NCI-H128 (cell line): ENCODE measurements at regions not wholly inside any gene's neighbourhood (a gene's known extent, or its start where the extent isn't known, plus 50 kb on each side); places are given as distances from the start of the nearest gene placed in this dataset.

Experiments used
- DNase-seq: peaks from one replicate; lab custom pipeline; 2025; ENCODE audit not compliant: unreplicated experiment; lab: John Stamatoyannopoulos, UW

- DNase-seq: no peak
Measured at GRCh38 chr3:124174910-124175874, 183.3 kb upstream of the ROPN1 start.

- no peak for DNase-seq
Measured at GRCh38 chr3:124177071-124177470, 185.1 kb upstream of the ROPN1 start.

DNA sequence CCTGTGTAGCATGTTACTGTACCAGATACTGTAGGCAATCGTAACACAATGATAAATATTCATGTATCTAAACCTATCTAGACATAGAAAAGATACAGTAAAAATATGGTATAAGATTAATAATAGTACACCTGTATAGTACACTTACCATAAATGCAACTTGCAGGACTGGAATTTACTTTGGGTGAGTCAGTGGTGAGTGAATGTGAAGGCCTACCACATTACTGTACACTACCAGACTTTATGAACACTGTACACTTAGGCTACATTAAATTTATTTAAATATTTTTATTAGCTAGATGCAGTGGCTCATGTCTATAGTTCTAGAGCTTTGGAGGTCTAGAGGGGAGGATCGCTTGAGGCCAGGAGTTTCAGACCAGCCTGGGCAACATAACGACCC lies 186.6 kb upstream of the ROPN1 start:
- no peak for DNase-seq

GRCh38 chr3:124200407-124200806 lies 208.5 kb upstream of the ROPN1 start:
- DNase-seq: no peak

DNA sequence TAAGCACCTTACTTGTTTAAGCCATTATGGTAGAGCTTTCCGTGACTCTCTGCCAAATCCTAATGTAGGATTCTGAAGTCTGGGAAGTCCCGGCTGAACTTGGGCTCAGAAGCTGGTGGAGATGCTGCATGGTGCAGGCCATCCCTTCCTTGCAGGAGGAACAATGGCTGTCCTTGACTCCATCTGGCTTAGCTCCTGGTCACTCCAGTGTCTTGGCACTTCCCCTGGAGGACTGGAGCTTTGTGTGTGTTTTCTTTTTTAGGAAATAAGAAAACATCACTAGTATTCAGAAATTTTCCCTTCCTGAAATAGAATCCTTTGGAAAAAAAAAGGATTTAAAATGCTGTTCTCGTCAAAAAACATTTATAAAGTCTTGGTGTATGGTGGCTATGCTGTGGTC lies 209.3 kb upstream of the ROPN1 start:
- DNase-seq: no peak

- DNase-seq: no peak
Measured at GRCh38 chr3:124201786-124202185, 209.9 kb upstream of the ROPN1 start.

GRCh38 chr3:124202754-124203153 lies 210.8 kb upstream of the ROPN1 start:
- DNase-seq: no peak

DNA sequence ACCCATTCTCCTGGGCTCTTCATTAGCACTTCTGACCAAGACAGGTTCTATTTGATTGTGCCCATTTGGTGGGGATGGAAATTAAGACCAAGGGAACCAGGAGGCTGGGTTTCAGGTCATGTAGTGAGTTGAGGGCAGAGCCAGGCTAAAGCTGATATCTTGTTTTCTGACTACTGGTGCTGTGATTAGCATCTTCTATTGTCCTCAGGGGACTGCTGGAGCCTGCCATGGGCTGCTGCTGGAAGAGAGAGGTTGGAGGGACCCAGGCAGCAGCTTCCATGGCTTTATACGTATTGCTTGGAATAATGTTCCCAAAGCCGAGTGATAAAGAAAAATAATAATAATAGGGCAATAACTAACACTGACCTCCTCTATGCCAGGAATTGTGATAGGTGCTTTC lies 211.4 kb upstream of the ROPN1 start:
- no peak for DNase-seq

- DNase-seq: no peak
Measured at GRCh38 chr3:124206225-124207055, 214.5 kb upstream of the ROPN1 start.

GRCh38 chr3:124207077-124207476 lies 215.2 kb upstream of the ROPN1 start:
- no peak for DNase-seq

GRCh38 chr3:124207873-124208485 lies 216.1 kb upstream of the ROPN1 start:
- no peak for DNase-seq

DNA sequence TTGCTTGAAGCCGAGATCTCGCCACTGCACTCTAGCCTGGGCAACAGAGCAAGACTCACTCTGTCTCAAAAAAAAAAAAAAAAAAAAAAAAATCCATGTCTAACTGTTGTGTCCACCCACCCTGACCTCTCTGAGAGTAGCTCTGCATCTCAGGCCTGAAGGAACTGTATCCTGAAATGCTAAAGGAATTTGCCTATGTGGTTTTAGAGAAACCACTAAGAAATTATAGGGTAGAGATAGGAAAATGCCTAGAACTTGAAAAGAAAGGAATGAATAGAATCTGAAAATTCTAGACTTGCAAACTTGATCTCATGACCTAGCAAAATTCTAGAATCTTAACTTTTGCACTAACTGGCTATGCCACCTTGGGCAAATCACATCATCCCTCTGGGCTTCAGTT lies 217.5 kb upstream of the ROPN1 start:
- no peak for DNase-seq

DNA sequence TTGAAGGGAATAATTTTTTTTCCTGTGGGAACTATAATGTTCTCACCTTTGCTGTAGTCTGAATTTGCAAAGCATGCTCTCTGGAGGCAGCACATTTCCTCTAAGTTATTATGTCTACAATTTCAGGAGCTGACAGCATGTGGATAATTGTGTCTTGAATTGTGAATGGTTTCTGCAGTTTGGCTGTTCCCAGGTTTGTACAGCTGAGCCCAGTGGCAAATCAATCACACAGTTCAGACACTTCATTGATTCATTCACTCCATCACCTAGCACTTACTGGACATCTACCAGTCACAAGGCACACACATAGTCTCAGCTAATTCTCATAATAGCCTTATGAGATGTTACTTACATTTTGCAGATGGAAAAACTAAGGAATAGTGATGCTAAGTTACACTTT lies 219.0 kb upstream of the ROPN1 start:
- DNase-seq: no peak

GRCh38 chr3:124213641-124214040 lies 221.7 kb upstream of the ROPN1 start:
- no peak for DNase-seq

GRCh38 chr3:124217542-124217941 lies 225.6 kb upstream of the ROPN1 start:
- no peak for DNase-seq

DNA sequence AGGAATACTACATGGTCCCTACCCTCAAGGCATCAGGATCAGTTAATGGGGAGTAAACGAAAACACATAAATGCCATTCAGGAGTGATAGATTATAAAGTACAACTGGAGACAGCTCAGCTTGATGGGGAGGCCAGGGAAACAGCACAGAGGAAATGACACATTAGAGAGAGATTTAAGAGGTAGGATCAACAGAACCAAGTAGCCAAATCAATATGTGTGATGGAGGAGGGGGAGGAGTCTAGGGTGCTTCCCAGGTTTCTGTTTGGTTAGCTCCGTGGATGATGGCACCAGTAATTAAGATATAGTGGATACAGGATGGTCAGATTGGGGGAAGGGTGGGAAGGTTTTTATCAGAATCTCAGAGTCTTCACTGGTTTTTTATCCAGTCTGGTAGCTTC lies 229.5 kb upstream of the ROPN1 start:
- no peak for DNase-seq

DNA sequence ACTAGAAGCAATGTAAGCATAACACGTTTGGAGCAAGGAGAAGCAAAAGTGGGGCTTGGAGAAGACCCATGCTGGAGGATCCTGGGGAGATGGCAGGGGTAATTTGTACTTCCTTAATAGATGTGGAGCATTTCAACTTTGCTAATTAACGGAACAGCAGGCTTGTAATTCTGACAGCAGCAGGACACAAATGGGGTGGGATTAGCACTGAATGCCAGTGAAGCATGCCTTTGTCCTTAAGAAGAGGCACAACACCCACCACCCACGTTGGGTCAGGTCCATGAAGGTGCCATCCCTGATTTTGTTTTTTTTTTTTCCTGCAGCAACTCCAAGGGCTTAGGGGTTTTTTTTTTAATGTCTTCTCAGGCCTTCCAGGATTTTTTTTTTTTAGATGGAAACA lies 231.9 kb upstream of the ROPN1 start:
- DNase-seq: no peak

- DNase-seq: no peak
Measured at GRCh38 chr3:124227150-124227630, 235.3 kb upstream of the ROPN1 start.

DNA sequence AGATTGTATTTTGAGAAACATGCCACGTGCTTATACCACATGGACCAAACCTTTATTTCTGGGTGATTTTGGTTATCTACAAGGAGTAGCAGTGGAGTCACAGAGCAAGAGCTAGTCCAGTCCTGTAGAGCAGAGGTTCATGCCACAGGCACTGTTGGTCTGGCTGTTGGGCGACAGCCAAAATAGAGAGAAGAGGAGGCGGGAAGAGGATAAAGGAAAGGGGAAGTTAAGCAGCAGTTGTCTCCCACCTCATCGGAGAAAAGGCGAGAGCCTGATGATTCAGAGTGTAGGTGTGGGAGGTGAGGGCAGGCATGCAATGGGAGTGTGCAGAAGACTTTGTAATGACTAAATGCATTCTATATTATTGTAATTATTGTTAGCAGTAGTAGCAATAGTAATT lies 237.5 kb upstream of the ROPN1 start:
- DNase-seq: no peak

- no peak for DNase-seq
Measured at GRCh38 chr3:124229836-124230235, 237.9 kb upstream of the ROPN1 start.

GRCh38 chr3:124230432-124230831 lies 238.5 kb upstream of the ROPN1 start:
- no peak for DNase-seq
